HEK293T (cell line): ENCODE measurements at regions not wholly inside any gene's neighbourhood (a gene's known extent, or its start where the extent isn't known, plus 50 kb on each side); places are given as distances from the start of the nearest gene placed in this dataset.

Experiments
- ARNT ChIP-seq: fragments of 450-650 bp; IDR thresholded peaks from 2 replicates; pipeline ENCODE4 v1.6.1; 2017; ENCODE audit warnings: mild to moderate bottlenecking
- BHLHE40 ChIP-seq: fragments of 450-650 bp; IDR thresholded peaks from 2 replicates; pipeline ENCODE4 v1.6.1; 2016; ENCODE audit warnings: mild to moderate bottlenecking, moderate library complexity, borderline replicate concordance
- CTBP1 ChIP-seq: fragments of 450-650 bp; IDR thresholded peaks from 2 replicates; pipeline ENCODE4 v1.6.1; 2016; ENCODE audit warnings: borderline replicate concordance
- FOXA1 ChIP-seq: fragments of 450-650 bp; IDR thresholded peaks from 2 replicates; pipeline ENCODE4 v1.6.1; 2016; ENCODE audit warnings: mild to moderate bottlenecking
- FOXK2 ChIP-seq: fragments of 450-650 bp; IDR thresholded peaks from 2 replicates; pipeline ENCODE4 v1.6.1; 2016; ENCODE audit warnings: mild to moderate bottlenecking
- FOXM1 ChIP-seq: fragments of 450-650 bp; IDR thresholded peaks from 2 replicates; pipeline ENCODE4 v1.6.1; 2017; ENCODE audit warnings: mild to moderate bottlenecking, borderline replicate concordance
- LEF1 ChIP-seq: fragments of 450-650 bp; IDR thresholded peaks from 2 replicates; pipeline ENCODE4 v1.6.1; 2017; ENCODE audit warnings: mild to moderate bottlenecking, borderline replicate concordance
- NFRKB ChIP-seq: fragments of 450-650 bp; IDR thresholded peaks from 2 replicates; pipeline ENCODE4 v1.6.1; 2016; ENCODE audit warnings: mild to moderate bottlenecking, moderate library complexity
- PKNOX1 ChIP-seq: fragments of 450-650 bp; IDR thresholded peaks from 2 replicates; pipeline ENCODE4 v1.6.1; 2016
- SP1 ChIP-seq: fragments of 450-650 bp; IDR thresholded peaks from 2 replicates; pipeline ENCODE4 v1.6.1; 2017
- SUZ12 ChIP-seq: fragments of 450-650 bp; IDR thresholded peaks from 2 replicates; pipeline ENCODE4 v1.6.1; 2016; ENCODE audit warnings: mild to moderate bottlenecking
- TARDBP ChIP-seq: fragments of 450-650 bp; IDR thresholded peaks from 2 replicates; pipeline ENCODE4 v1.6.1; 2016

GRCh38 chr13:47085346-47085745, 188.5 kb upstream of the HTR2A start:
- TF ChIP-seq BHLHE40 (no peak), TARDBP (no peak), FOXM1 (no peak), PKNOX1 (no peak), ARNT (no peak), FOXA1 (no peak), CTBP1 (no peak), FOXK2 (no peak), SUZ12 (no peak), LEF1 (no peak), SP1 (no peak), NFRKB (no peak)
